ENCODE measurements at regions not wholly inside any gene's neighbourhood (a gene's known extent, or its start where the extent isn't known, plus 50 kb on each side); places are given as distances from the start of the nearest gene placed in this dataset.

DNA sequence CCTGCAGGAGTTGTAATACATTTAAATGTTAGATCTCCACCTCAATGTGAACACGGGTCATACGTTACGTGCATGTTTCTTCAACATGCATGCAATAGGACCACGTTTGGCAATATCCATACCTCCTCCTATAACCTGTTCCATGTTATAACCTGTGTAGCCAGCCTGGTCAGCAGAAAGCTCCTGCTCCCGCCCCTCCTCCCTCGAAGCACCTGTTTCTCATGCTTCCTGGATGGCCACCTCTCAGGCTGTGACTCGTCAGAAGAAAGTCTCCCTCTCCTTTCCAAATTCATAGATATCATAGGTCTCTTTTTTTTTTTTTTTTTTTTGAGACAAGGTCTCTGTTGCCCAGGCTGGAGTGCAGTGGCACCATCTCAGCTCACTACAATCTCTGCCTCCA is 96.5 kb downstream of the HMX1 start:
- DNase-seq (ENCODE audit: low read depth, low spot score) = no peak
- no peaks in the 10 kb centered on the region for H3K27me3 ChIP-seq (ENCODE audit: control insufficient read depth, insufficient read depth, low read length)
- H3K9me3 ChIP-seq (ENCODE audit: control insufficient read depth, insufficient read depth, low read length) = no peaks in the 10 kb centered on the region
- H3K4me1 ChIP-seq (ENCODE audit: control insufficient read depth, insufficient read depth, low read length) = peaks cover 5% of the 10 kb centered on the region; the same call in 1 of the 2 replicates
- H3K36me3 ChIP-seq (ENCODE audit: control insufficient read depth, insufficient read depth, low read length) = no peaks in the 10 kb centered on the region
- WGBS (ENCODE audit: insufficient coverage, insufficient read length) = no CpG with 5 or more reads among the region's 7 CpGs
- no peak overlapping the region for H3K4me3 ChIP-seq (ENCODE audit: low read length)
- no peak overlapping the region for H3K27ac ChIP-seq (ENCODE audit: low read length)

DNA sequence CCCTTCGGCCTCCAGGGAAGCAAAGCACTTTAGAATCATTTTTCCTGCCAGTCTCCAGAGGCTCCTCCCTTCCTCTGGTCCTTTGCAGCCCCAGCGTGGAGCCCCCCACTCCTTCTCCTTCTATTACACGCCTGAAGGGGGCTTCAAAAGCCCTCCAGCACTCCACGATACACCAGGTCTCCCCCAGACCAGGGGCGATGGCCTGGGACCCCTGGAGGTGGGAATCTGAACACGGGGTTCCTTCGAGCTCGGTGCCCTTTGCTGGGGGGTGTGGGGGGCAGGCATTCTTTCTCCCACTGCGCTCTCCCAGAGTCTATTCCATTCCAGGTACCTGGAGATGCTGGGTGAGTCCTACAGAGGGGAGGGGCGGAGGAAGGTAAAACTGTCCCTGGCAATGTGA is 97.6 kb downstream of the HMX1 start:
- Histone ChIP-seq H3K27me3 (ENCODE audit: control insufficient read depth, insufficient read depth, low read length) (no peaks in the 10 kb centered on the region), H3K4me1 (ENCODE audit: control insufficient read depth, insufficient read depth, low read length) (peaks cover 5% of the 10 kb centered on the region; the same call in 1 of the 2 replicates), H3K4me3 (ENCODE audit: low read length) (no peak overlapping the region), H3K9me3 (ENCODE audit: control insufficient read depth, insufficient read depth, low read length) (no peaks in the 10 kb centered on the region), H3K27ac (ENCODE audit: low read length) (no peak overlapping the region), H3K36me3 (ENCODE audit: control insufficient read depth, insufficient read depth, low read length) (no peaks in the 10 kb centered on the region)
- no CpG with 5 or more reads among the region's 10 CpGs for WGBS (ENCODE audit: insufficient coverage, insufficient read length)
- DNase-seq (ENCODE audit: low read depth, low spot score) = no peak

DNA sequence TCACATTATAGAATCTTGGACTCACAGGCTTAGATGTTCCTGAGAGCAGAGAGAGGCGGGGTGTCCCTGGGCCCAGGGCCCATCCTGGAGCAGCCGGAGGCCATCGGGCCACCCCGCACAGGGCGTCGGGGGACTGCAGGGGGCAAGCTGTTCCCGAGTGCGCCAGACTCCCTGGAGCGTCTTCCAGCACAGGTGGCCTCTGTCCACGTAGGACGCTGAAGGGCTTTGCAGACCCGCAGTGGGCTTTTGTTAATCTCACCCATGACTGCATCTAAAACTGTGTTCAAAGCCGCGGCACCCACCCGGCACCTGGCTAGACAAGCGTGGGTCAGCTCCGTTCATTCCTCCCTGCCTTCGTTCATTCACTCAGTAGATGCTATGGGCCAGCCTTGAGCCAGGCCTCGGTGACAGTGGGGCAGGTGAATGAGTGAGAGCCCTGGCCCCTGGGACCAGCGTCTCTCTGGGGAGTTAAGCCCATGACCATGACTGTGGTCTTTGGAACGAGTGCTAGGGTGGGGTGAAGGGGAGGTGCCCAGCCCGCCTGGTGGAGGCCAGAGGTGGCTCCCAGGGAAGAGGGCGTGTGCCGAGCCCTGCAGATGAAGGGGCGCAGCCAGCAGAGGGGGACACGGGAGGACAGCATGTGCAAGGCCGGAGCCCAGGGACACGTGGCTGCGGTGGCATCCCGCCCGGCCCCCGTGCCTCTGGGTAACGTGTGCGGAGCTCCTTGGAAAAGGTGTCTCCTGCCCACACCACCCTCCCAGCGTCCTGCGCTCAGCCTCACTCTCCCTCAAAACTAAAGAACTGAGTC is 98.3 kb downstream of the HMX1 start:
- no peaks in the 10 kb centered on the region for H3K36me3 ChIP-seq (ENCODE audit: control insufficient read depth, insufficient read depth, low read length)
- no peaks in the 10 kb centered on the region for H3K27me3 ChIP-seq (ENCODE audit: control insufficient read depth, insufficient read depth, low read length)
- no peak overlapping the region for H3K4me3 ChIP-seq (ENCODE audit: low read length)
- H3K9me3 ChIP-seq (ENCODE audit: control insufficient read depth, insufficient read depth, low read length) = no peaks in the 10 kb centered on the region
- no peak overlapping the region for H3K27ac ChIP-seq (ENCODE audit: low read length)
- DNase-seq (ENCODE audit: low read depth, low spot score) = no peak
- H3K4me1 ChIP-seq (ENCODE audit: control insufficient read depth, insufficient read depth, low read length) = peaks cover 5% of the 10 kb centered on the region; the same call in 1 of the 2 replicates
- WGBS (ENCODE audit: insufficient coverage, insufficient read length) = no CpG with 5 or more reads among the region's 36 CpGs

DNA sequence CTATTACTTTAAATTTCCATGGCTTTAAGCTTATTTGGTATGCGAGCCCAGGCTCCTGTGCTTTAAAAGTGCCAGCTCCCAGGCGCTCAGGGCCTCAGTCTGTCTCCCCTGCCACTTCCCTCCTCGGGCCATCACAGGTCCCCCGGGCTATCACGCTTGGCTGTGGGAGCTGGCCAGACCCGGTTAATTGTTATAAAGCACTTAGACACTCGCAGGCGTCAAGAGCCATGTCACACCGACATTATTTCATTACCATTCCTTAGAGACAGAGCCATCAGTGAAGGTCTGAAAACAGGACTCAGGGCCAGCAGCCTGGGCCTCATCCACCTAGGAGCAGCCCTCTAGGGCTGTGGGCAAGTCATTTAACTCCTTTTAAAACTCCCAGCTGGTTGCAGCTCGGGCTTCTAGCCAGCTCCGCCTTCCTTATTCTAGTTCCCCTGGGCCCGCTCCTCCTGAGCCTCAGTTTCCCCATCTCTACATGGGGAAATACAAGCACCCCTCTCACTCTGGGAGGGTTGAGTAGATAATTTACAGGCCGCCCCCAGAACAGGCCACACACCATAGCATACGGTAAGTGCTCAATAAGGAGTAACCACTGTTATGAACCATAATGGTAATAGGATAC is 99.0 kb downstream of the HMX1 start:
- Histone ChIP-seq H3K4me1 (ENCODE audit: control insufficient read depth, insufficient read depth, low read length) (peaks cover 5% of the 10 kb centered on the region; the same call in 1 of the 2 replicates), H3K27me3 (ENCODE audit: control insufficient read depth, insufficient read depth, low read length) (no peaks in the 10 kb centered on the region), H3K36me3 (ENCODE audit: control insufficient read depth, insufficient read depth, low read length) (no peaks in the 10 kb centered on the region), H3K4me3 (ENCODE audit: low read length) (no peak overlapping the region), H3K27ac (ENCODE audit: low read length) (no peak overlapping the region), H3K9me3 (ENCODE audit: control insufficient read depth, insufficient read depth, low read length) (no peaks in the 10 kb centered on the region)
- no peak for DNase-seq (ENCODE audit: low read depth, low spot score)
- WGBS (ENCODE audit: insufficient coverage, insufficient read length) = no CpG with 5 or more reads among the region's 14 CpGs

DNA sequence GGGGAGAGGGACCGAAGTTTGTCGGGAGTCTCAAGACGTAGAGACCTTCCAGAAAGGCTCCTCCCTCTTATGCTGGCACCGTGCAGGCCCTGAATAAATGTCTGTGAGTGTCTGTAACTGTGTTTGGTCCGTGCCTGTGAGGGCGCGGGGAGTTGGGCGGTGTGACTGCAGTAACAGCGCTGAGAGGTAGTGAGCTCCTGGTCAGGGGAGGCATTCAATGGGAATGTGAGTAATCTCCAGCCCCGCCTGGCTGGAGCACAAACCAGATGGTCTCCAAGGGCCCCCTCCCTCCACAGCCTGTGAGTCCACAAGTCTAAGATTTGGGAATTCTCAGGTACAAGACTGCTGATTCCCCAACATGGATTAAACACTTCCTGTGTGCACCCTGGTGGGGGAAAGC is 100.0 kb downstream of the HMX1 start:
- WGBS (ENCODE audit: insufficient coverage, insufficient read length) = no CpG with 5 or more reads among the region's 10 CpGs

DNA sequence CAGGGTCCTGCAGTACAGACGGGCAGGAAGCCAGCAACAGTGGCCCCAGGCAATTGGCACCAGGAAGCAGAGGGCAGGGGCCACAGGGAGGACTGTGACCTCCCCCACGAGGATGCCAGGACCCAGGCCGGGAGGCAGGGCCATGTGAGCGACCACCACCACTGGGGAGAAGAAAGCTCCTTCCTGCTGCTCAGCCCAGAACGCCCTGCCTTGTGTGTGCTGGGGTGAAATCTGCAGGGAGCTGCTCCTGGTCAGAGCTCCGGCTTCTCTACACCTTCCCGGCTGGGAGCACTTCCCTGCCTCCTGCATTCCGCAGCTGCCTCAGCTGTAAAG is 100.4 kb downstream of the HMX1 start:
- H3K4me1 ChIP-seq (ENCODE audit: control insufficient read depth, insufficient read depth, low read length) = peaks cover 5% of the 10 kb centered on the region; the same call in 1 of the 2 replicates
- H3K27ac ChIP-seq (ENCODE audit: low read length) = no peak overlapping the region
- DNase-seq (ENCODE audit: low read depth, low spot score) = no peak
- no peaks in the 10 kb centered on the region for H3K36me3 ChIP-seq (ENCODE audit: control insufficient read depth, insufficient read depth, low read length)
- H3K27me3 ChIP-seq (ENCODE audit: control insufficient read depth, insufficient read depth, low read length) = no peaks in the 10 kb centered on the region
- H3K4me3 ChIP-seq (ENCODE audit: low read length) = no peak overlapping the region
- no CpG with 5 or more reads among the region's 8 CpGs for WGBS (ENCODE audit: insufficient coverage, insufficient read length)
- no peaks in the 10 kb centered on the region for H3K9me3 ChIP-seq (ENCODE audit: control insufficient read depth, insufficient read depth, low read length)

More for the DNA sequence above, 100.0 kb downstream of the HMX1 start:
- DNase-seq (ENCODE audit: low read depth, low spot score) = no peak
- no peaks in the 10 kb centered on the region for H3K27me3 ChIP-seq (ENCODE audit: control insufficient read depth, insufficient read depth, low read length)
- H3K27ac ChIP-seq (ENCODE audit: low read length) = no peak overlapping the region
- no peaks in the 10 kb centered on the region for H3K9me3 ChIP-seq (ENCODE audit: control insufficient read depth, insufficient read depth, low read length)
- H3K4me1 ChIP-seq (ENCODE audit: control insufficient read depth, insufficient read depth, low read length) = peaks cover 5% of the 10 kb centered on the region; the same call in 1 of the 2 replicates
- H3K4me3 ChIP-seq (ENCODE audit: low read length) = no peak overlapping the region
- no peaks in the 10 kb centered on the region for H3K36me3 ChIP-seq (ENCODE audit: control insufficient read depth, insufficient read depth, low read length)

DNA sequence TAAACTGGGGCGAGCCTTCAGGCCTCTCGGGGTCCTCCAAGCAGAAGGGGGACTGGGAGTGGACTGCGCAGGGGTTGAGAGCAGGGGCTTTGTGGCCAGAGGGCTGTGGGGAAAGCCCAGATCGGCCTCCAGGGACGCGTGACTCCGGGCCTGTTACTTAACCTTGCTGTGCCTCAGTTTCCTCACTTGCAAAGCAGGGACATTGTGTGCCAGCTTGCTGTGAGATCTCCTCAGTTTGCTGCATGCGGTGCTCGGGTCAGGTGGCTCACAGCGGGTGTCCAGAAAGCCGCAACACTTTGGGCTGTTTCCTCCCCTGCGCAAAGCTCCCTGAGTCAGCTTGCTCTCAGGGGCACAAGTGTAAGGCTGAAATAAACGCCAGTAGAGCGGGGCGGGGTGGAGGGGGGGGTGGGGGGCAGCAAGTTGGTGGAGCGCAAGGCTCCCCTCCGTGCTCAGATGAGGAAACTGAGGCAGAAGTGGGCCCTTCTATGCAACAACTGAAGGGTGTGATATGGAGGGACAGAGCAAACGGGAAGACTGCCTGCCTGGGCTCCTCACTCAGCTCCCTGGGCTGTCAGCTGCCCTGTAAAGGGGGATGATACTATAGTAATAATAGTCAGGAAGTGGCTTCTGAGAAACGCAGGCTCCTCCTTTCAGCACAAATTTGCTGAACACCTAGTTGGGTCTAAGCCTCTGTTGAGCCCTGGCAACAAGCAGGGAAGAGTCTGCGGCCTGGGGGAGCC is 101.0 kb downstream of the HMX1 start:
- H3K4me3 ChIP-seq (ENCODE audit: low read length) = no peak overlapping the region
- WGBS (ENCODE audit: insufficient coverage, insufficient read length) = no CpG with 5 or more reads among the region's 20 CpGs
- no peak for DNase-seq (ENCODE audit: low read depth, low spot score)
- H3K27me3 ChIP-seq (ENCODE audit: control insufficient read depth, insufficient read depth, low read length) = no peaks in the 10 kb centered on the region
- H3K4me1 ChIP-seq (ENCODE audit: control insufficient read depth, insufficient read depth, low read length) = peaks cover 5% of the 10 kb centered on the region; the same call in 1 of the 2 replicates
- no peak overlapping the region for H3K27ac ChIP-seq (ENCODE audit: low read length)
- no peaks in the 10 kb centered on the region for H3K36me3 ChIP-seq (ENCODE audit: control insufficient read depth, insufficient read depth, low read length)
- no peaks in the 10 kb centered on the region for H3K9me3 ChIP-seq (ENCODE audit: control insufficient read depth, insufficient read depth, low read length)

DNA sequence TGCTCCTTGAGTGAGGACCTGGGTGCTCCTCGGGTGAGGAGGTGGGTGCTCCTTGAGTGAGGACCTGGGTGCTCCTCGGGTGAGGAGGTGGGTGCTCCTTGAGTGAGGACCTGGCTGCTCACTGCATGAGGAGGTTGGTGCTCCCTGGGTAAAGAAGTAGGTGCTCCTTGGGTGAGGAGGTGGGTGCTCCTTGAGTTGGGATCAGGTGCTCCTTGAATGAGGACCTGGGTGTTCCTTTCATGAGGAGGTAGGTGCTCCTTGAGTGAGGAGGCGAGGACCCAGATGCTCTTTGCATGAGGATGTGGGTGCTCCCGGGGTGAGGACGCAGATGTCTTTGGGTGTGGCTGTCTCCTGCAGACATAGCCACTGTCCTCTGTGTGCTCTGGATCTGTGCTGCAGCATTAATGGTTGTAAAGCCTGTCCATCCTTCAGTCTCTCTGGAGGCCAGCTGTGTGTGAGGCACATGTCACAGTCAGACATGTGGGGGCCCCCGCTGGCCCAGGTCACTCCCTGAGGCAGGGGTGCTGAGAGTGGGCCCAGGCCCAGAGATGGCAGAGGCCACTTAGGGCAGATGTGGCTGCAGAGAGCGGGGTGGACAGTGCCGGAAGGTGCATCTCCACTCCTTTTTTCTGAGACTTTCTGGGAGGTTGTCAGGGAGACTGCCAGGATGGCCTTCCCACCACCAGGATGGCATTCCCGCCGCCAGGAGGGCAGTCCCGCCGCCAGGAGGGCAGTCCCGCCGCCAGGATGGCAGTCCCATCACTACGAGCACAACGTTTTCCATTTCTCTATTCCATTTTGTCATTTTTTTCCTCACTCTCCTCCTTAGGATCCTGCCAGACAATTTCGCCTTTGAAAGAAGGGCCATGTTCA is 101.8 kb downstream of the HMX1 start:
- Histone ChIP-seq H3K9me3 (ENCODE audit: control insufficient read depth, insufficient read depth, low read length) (no peaks in the 10 kb centered on the region), H3K36me3 (ENCODE audit: control insufficient read depth, insufficient read depth, low read length) (no peaks in the 10 kb centered on the region), H3K4me1 (ENCODE audit: control insufficient read depth, insufficient read depth, low read length) (peaks cover 5% of the 10 kb centered on the region; the same call in 1 of the 2 replicates), H3K27ac (ENCODE audit: low read length) (no peak overlapping the region), H3K27me3 (ENCODE audit: control insufficient read depth, insufficient read depth, low read length) (no peaks in the 10 kb centered on the region), H3K4me3 (ENCODE audit: low read length) (no peak overlapping the region)
- no CpG with 5 or more reads among the region's 17 CpGs for WGBS (ENCODE audit: insufficient coverage, insufficient read length)
- DNase-seq (ENCODE audit: low read depth, low spot score) = no peak

DNA sequence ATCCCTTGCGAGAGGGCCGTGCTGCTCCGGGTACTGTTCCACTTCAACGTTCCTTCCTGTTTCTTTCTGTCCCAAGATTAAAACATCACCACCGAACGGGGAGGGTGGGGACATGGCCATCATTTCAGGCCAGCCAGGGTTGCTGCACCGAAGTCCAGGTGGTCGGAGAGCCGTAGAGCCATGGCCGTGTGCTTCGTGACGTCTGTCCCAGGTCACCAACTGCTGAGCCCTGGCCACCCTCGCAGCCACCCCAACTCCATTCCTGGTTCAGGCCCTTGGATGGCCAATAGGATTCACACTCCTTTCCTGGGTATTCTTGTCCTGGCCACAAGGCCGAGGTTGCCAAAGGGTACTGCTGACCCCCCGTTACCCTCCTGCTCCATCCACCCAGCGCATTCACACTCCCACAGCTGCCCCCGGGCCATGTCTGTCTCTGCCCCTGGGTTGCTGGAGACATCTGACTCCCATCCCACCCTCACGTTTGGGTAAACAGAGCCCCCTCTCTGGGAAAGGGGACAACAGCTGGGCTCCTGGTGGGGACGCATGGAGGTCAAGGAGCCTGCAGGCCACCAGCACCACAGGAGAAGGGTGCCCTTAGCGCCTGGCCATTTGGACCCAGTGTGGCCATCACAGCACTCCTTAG is 103.2 kb downstream of the HMX1 start:
- no peaks in the 10 kb centered on the region for H3K36me3 ChIP-seq (ENCODE audit: control insufficient read depth, insufficient read depth, low read length)
- no peak for DNase-seq (ENCODE audit: low read depth, low spot score)
- no CpG with 5 or more reads among the region's 20 CpGs for WGBS (ENCODE audit: insufficient coverage, insufficient read length)
- no peaks in the 10 kb centered on the region for H3K27me3 ChIP-seq (ENCODE audit: control insufficient read depth, insufficient read depth, low read length)
- H3K9me3 ChIP-seq (ENCODE audit: control insufficient read depth, insufficient read depth, low read length) = no peaks in the 10 kb centered on the region
- H3K27ac ChIP-seq (ENCODE audit: low read length) = no peak overlapping the region
- H3K4me1 ChIP-seq (ENCODE audit: control insufficient read depth, insufficient read depth, low read length) = peaks cover 5% of the 10 kb centered on the region; the same call in 1 of the 2 replicates
- H3K4me3 ChIP-seq (ENCODE audit: low read length) = no peak overlapping the region
